ENCODE measurements at regions not wholly inside any gene's neighbourhood (a gene's known extent, or its start where the extent isn't known, plus 50 kb on each side); places are given as distances from the start of the nearest gene placed in this dataset.

- ChIA-PET POLR2A (no interaction called here), CTCF (ENCODE audit: low intra/inter-chr PET ratio, low total read pairs) (no interaction called here)
- Histone ChIP-seq H3K79me2 (ENCODE audit: insufficient read depth, low read length) (no peaks in the 10 kb centered on the region), H3K27me3 (ENCODE audit: control insufficient read depth in 1 of 2, insufficient read depth in 2 of 2, low read length in 2 of 2) (no peaks in the 10 kb centered on the region), H3K9ac (ENCODE audit: insufficient read depth, low read depth, low read length) (no peak overlapping the region), H3K4me2 (ENCODE audit: low read depth, low read length) (no peak overlapping the region), H3K4me3 (replicated peaks in 1 of 3; ENCODE audit: insufficient read depth in 1 of 3, low read depth in 2 of 3, low read length in 3 of 3) (no peak overlapping the region), H3K9me3 (ENCODE audit: low read length) (0 out of 2 replicates have a peak, but pooled peaks cover under 1% of the 10 kb centered on the region), H3K4me1 (ENCODE audit: insufficient read depth, low read length) (no peaks in the 10 kb centered on the region), H3K27ac (ENCODE audit: extremely low read length, insufficient read depth, low read length) (no peak overlapping the region), H2AFZ (ENCODE audit: low read length) (no peak overlapping the region), H4K20me1 (ENCODE audit: insufficient read depth, low read length) (no peaks in the 10 kb centered on the region), H3K36me3 (replicated peaks in 1 of 2; ENCODE audit: control insufficient read depth in 1 of 2, insufficient read depth in 2 of 2, low read length in 2 of 2) (no peaks in the 10 kb centered on the region)
- 51% methylated on average over 3 of the region's 3 CpGs for WGBS (ENCODE audit: low lambda C conversion rate)
- in situ Hi-C loops (cut with HindIII; ENCODE audit: extremely low pct_ligation_motif_present, low pct_unique_long_range_greater_than_20kb) = no loop called here
- TF ChIP-seq CTCF (CRISPR knock-in tag; IDR thresholded peaks at IDR 0.05) = 0 out of 2 replicates have a peak, but pooled peaks have one; percentile 11
- TF ChIP-seq TCF7 (IDR thresholded peaks at IDR 0.05; ENCODE audit: low read depth) = no peak
- peak; percentile 8; the same call in 1 of the 2 replicates for TF ChIP-seq SMC3 (IDR thresholded peaks at IDR 0.05; ENCODE audit: low read length)
- TF ChIP-seq ZGPAT (CRISPR knock-in tag; IDR thresholded peaks at IDR 0.05) = no peak
- no peak for DNase-seq (ENCODE audit: low spot score)
- intact Hi-C loops (cut with micrococcal nuclease; ENCODE audit: unreplicated experiment) = loop anchor here (2.0 kb wide), 1 partner anchor 58 kb away; no protein-coding TSS in a partner anchor
- no peak for FAIRE-seq
- peak; percentile 79 for ATAC-seq
- no TSS peak for BruUV-seq (replicated peaks)
Measured at GRCh38 chr5:93850311-93850710, 108.9 kb upstream of the POU5F2 start.

GRCh38 chr5:93845376-93845775 lies 104.0 kb upstream of the POU5F2 start:
- H3K4me3 ChIP-seq (replicated peaks in 1 of 3; ENCODE audit: insufficient read depth in 1 of 3, low read depth in 2 of 3, low read length in 3 of 3) = no peak overlapping the region
- intact Hi-C loops (cut with micrococcal nuclease; ENCODE audit: unreplicated experiment) = no loop called here
- WGBS (ENCODE audit: low lambda C conversion rate) = 94% methylated on average over 2 of the region's 2 CpGs
- no peak for DNase-seq (ENCODE audit: low spot score)
- H3K9ac ChIP-seq (ENCODE audit: insufficient read depth, low read depth, low read length) = no peak overlapping the region
- H2AFZ ChIP-seq (ENCODE audit: low read length) = no peak overlapping the region
- peaks cover 20% of the 10 kb centered on the region for H3K9me3 ChIP-seq (ENCODE audit: low read length)
- FAIRE-seq = no peak
- ATAC-seq = no peak
- H3K79me2 ChIP-seq (ENCODE audit: insufficient read depth, low read length) = no peaks in the 10 kb centered on the region
- no peak overlapping the region for H3K27ac ChIP-seq (ENCODE audit: extremely low read length, insufficient read depth, low read length)
- BruUV-seq (replicated peaks) = no TSS peak
- H3K27me3 ChIP-seq (ENCODE audit: control insufficient read depth in 1 of 2, insufficient read depth in 2 of 2, low read length in 2 of 2) = no peaks in the 10 kb centered on the region
- H4K20me1 ChIP-seq (ENCODE audit: insufficient read depth, low read length) = no peaks in the 10 kb centered on the region
- POLR2A ChIA-PET = no interaction called here
- H3K4me1 ChIP-seq (ENCODE audit: insufficient read depth, low read length) = no peaks in the 10 kb centered on the region
- H3K4me2 ChIP-seq (ENCODE audit: low read depth, low read length) = no peak overlapping the region
- H3K36me3 ChIP-seq (replicated peaks in 1 of 2; ENCODE audit: control insufficient read depth in 1 of 2, insufficient read depth in 2 of 2, low read length in 2 of 2) = no peaks in the 10 kb centered on the region
- in situ Hi-C loops (cut with HindIII; ENCODE audit: extremely low pct_ligation_motif_present, low pct_unique_long_range_greater_than_20kb) = no loop called here
- CTCF ChIA-PET (ENCODE audit: low intra/inter-chr PET ratio, low total read pairs) = no interaction called here
- no peak for TF ChIP-seq ZZZ3 (CRISPR knock-in tag; IDR thresholded peaks at IDR 0.05; ENCODE audit: borderline replicate concordance)
- no peak for TF ChIP-seq XBP1 (CRISPR knock-in tag; IDR thresholded peaks at IDR 0.05)
- TF ChIP-seq SIN3B (IDR thresholded peaks at IDR 0.05; ENCODE audit: low read length) = no peak
- no peak for TF ChIP-seq SALL2 (CRISPR knock-in tag; IDR thresholded peaks at IDR 0.05)
- no peak for TF ChIP-seq AHR (CRISPR knock-in tag; IDR thresholded peaks at IDR 0.05)
- TF ChIP-seq FOXJ3 (CRISPR knock-in tag; IDR thresholded peaks at IDR 0.05; ENCODE audit: borderline replicate concordance) = no peak
- TF ChIP-seq ZNF713 (CRISPR knock-in tag; IDR thresholded peaks at IDR 0.05) = no peak
- no peak for TF ChIP-seq ATF7 (IDR thresholded peaks at IDR 0.05)
- TF ChIP-seq ATF7 (CRISPR knock-in tag; IDR thresholded peaks at IDR 0.05) = no peak
- TF ChIP-seq LCORL (IDR thresholded peaks at IDR 0.05) = no peak
- TF ChIP-seq LCORL (CRISPR knock-in tag; IDR thresholded peaks at IDR 0.05) = no peak
- no peak for TF ChIP-seq PPARG (CRISPR knock-in tag; conservative IDR thresholded peaks at IDR 0.05)
- TF ChIP-seq ZNF484 (CRISPR knock-in tag; IDR thresholded peaks at IDR 0.05; ENCODE audit: borderline replicate concordance, low read depth) = no peak
- TF ChIP-seq ZNF879 (CRISPR knock-in tag; IDR thresholded peaks at IDR 0.05) = no peak

Measured in HepG2 (cell line).